Right cardiac atrium (tissue), 5 donors: ENCODE measurements at regions not wholly inside any gene's neighbourhood (a gene's known extent, or its start where the extent isn't known, plus 50 kb on each side); places are given as distances from the start of the nearest gene placed in this dataset.

ENCODE experiments used
- ATAC-seq, 2 donors: fragments of 200-7000 bp; cut with Tn5 transposase; one replicate each; pipeline versions ENCODE4 v1.8.0 to v1.9.1; 2020; ENCODE audit warnings: moderate library complexity in 2 of 2, mild to moderate bottlenecking in 1 of 2
- DNase-seq, 3 donors: peaks; one replicate each; pipeline ENCODE4 v3.0.0-alpha.2; 2020
- H3K27ac ChIP-seq: one replicate; pipeline ENCODE4 v1.5.1; 2013; ENCODE audit warnings: mild to moderate bottlenecking, low read length, control low read depth, moderate library complexity
- H3K27me3 ChIP-seq: one replicate; pipeline ENCODE4 v1.6.1; 2013; ENCODE audit not compliant: control insufficient read depth, insufficient read depth
- H3K4me1 ChIP-seq: one replicate; pipeline ENCODE4 v1.6.1; 2013; ENCODE audit warnings: low read length; ENCODE audit not compliant: control insufficient read depth, insufficient read depth
- H3K4me3 ChIP-seq: one replicate; pipeline ENCODE4 v1.5.1; 2013; ENCODE audit warnings: low read length, control low read depth
- H3K9me3 ChIP-seq: one replicate; pipeline ENCODE4 v1.6.1; 2013; ENCODE audit warnings: low read length; ENCODE audit not compliant: control insufficient read depth
- WGBS: extraction: QIAGEN DNeasy Blood & Tissue Kit; methylation state at CpG from one replicate; pipeline ENCODE4 v1.1.7; 2013; 5-methylcytosine and 5-hydroxymethylcytosine counted together
- intact Hi-C, 4 donors: fragments of 100-400 bp; cut with DNase I; formaldehyde crosslinking; loops; one replicate each; pipeline versions ENCODE4 v1.11.0 to v1.14.0; 2022 to 2023
- donor health status: healthy with polysubstance abuse.
- donor health status: DM: no; HTN: yes; CAD: no.
- donor health status: DM: no; HTN: no; CAD: no.
- donor health status: DM: no; HTN: yes; CAD: no; lungs with severe emphysema.
- donor health status: DM: yes; HTN: yes; CAD: no.

DNA sequence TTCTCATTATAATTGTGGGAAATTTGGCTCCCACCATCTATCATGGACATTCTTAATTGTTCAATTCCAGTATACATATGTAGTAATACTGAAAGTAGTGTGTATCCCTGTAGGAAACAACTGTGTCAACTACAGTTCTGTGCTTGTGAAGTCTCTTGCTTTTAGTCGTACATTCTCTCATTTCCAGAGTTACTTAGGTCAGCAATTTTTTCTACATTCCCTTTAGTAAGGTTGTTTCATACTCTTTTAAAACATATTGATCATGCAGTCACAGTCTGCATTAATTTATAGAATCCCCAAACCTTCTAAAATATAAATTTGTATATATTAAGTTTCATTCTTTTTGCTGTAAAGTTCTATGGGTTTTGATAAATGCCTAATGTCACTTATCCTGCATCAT, 289.2 kb upstream of the PCDH10 start:
- H3K4me3 ChIP-seq: no peak overlapping the region
- no peak for ATAC-seq
- no peaks in the 10 kb centered on the region for H3K4me1 ChIP-seq
- H3K9me3 ChIP-seq: no peaks in the 10 kb centered on the region
- WGBS: 84% methylated on average over 1 of the region's 1 CpG
- intact Hi-C loops: no loop called here
- DNase-seq: no peak
- H3K27me3 ChIP-seq: no peaks in the 10 kb centered on the region
- no peak overlapping the region for H3K27ac ChIP-seq

DNA sequence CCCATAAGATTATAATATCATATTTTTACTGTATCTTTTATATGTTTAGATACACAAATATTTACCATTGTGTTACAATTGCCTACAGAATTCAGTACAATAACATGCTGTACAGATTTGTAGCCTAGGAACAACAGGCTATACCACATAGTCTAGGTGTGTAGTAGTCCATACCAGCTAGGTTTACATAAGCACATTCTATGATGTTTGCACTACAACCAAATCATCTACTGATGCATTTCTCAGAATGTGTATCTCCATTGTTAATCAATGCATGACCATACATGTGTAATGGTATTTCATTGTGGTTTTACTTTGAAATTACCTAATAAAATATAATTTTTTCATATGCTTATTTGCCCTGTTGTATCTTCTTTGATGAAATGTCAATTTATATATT, 288.1 kb upstream of the PCDH10 start:
- Histone ChIP-seq H3K9me3 (no peaks in the 10 kb centered on the region), H3K4me3 (no peak overlapping the region), H3K27ac (no peak overlapping the region), H3K4me1 (no peaks in the 10 kb centered on the region), H3K27me3 (no peaks in the 10 kb centered on the region)
- intact Hi-C loops: no loop called here
- no peak for DNase-seq
- ATAC-seq: no peak

DNA sequence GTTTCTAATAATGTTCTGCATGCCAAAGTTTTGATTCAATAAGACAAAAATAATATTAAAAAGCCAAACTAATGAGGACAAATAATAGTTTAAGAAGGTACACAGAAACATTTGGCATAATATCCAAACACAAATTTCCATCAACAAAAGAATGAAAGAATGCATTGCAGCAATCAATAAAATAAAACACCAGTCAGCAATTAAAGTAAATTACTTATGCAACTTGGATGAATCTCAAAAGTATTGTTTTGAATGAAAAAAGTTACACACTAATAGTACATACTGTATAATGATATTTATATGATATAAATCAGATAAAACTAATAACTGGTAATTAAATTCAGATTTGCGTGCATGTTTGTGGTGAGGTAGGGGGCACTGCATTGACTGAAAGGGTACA, 285.5 kb upstream of the PCDH10 start:
- no peak overlapping the region for H3K4me3 ChIP-seq
- intact Hi-C loops: no loop called here
- H3K9me3 ChIP-seq: no peaks in the 10 kb centered on the region
- no peaks in the 10 kb centered on the region for H3K27me3 ChIP-seq
- H3K27ac ChIP-seq: no peak overlapping the region
- WGBS: 94% methylated on average over 1 of the region's 1 CpG
- DNase-seq (no peak), ATAC-seq (no peak)
- H3K4me1 ChIP-seq: no peaks in the 10 kb centered on the region

DNA sequence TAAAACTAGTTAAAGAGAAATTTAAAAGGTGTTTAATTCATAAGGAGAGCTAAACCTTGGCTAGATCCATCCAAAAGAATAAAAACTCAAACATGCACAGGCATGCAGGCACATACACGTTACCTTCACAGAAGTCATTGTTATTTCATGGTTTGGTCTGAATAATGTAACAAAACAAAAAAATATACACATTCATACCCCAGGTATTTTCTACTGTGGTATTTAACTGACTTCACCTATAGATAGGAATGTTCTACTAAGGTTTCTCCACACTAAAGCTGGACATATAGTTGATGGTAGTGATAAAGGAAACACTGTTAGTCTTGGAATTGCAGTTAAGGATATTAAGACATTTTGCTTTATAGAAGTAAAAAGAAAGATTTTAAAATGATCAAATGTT, 283.6 kb upstream of the PCDH10 start:
- intact Hi-C loops: no loop called here
- WGBS: 79% methylated on average over 1 of the region's 1 CpG
- H3K9me3 ChIP-seq: no peaks in the 10 kb centered on the region
- no peak for ATAC-seq
- H3K27me3 ChIP-seq: no peaks in the 10 kb centered on the region
- no peak for DNase-seq
- H3K4me3 ChIP-seq: no peak overlapping the region
- H3K4me1 ChIP-seq: no peaks in the 10 kb centered on the region
- H3K27ac ChIP-seq: no peak overlapping the region

DNA sequence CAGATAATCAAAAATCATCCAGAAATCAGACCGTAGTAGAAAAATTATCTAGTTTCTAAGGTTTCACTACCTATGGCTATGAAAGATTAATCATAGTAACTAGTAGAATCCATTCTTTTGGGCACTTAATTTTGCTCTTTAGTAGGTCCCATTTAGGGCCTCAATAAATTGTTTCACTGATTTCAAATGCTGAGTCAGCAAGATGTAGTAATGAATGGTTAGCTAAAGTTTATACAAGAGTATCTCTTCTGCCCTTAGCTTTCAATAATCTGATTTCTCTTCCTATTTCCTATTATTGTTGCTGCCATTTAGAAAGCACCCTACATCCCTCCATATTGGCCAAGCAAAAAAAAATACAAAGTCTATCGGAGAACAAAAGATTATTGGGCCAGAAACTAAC, 283.2 kb upstream of the PCDH10 start:
- H3K4me3 ChIP-seq: no peak overlapping the region
- ATAC-seq (no peak), DNase-seq (no peak)
- no peaks in the 10 kb centered on the region for H3K4me1 ChIP-seq
- H3K9me3 ChIP-seq: no peaks in the 10 kb centered on the region
- 80% methylated on average over 2 of the region's 2 CpGs for WGBS
- no peak overlapping the region for H3K27ac ChIP-seq
- H3K27me3 ChIP-seq: no peaks in the 10 kb centered on the region
- intact Hi-C loops: no loop called here

DNA sequence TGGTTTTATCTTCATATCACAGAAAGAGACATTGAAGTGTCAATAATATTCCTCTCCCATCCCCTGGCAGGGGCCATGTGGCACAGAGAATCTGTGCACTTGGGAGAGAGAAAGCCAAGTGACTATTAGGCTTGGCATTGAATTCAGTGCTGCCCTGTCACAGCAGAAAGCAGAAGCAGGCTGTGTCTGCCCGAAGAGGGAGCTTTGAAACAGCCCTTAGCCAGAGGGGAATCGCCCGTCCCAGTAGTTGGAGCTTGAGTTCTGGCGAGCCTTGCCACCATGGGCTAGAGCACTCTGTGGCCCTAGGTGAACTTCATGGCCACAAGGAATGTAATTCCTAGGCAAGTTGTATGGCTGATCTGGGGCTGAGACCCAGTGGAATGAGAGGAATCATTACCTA, 282.5 kb upstream of the PCDH10 start:
- Histone ChIP-seq H3K27me3 (no peaks in the 10 kb centered on the region), H3K27ac (no peak overlapping the region), H3K4me3 (no peak overlapping the region), H3K9me3 (no peaks in the 10 kb centered on the region), H3K4me1 (no peaks in the 10 kb centered on the region)
- ATAC-seq: no peak
- intact Hi-C loops: no loop called here
- DNase-seq: no peak
- WGBS: 54% methylated on average over 4 of the region's 4 CpGs

DNA sequence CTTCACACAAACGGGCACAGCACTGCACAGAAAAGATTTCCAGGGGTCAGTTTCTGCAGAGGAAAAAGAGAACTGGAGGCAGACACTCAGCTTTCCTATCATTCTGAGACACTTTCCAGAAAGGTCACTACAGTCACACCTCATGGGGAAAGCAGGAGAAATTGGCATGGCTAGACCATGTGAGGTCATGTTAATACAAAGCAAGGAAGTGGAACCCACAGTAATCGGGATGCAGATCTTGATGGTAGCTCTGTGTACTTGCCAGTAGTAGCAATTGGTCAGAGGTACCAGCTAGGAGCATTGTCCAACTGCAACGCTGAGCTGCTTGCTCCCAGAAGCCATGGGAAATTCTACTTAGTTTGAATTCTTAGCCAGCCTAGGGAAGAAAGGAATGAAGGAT, 255.3 kb upstream of the PCDH10 start:
- Histone ChIP-seq H3K27ac (no peak overlapping the region), H3K4me1 (no peaks in the 10 kb centered on the region), H3K27me3 (no peaks in the 10 kb centered on the region), H3K9me3 (no peaks in the 10 kb centered on the region), H3K4me3 (no peak overlapping the region)
- intact Hi-C loops: no loop called here
- DNase-seq (no peak), ATAC-seq (no peak)
- WGBS: 68% methylated on average over 3 of the region's 3 CpGs

DNA sequence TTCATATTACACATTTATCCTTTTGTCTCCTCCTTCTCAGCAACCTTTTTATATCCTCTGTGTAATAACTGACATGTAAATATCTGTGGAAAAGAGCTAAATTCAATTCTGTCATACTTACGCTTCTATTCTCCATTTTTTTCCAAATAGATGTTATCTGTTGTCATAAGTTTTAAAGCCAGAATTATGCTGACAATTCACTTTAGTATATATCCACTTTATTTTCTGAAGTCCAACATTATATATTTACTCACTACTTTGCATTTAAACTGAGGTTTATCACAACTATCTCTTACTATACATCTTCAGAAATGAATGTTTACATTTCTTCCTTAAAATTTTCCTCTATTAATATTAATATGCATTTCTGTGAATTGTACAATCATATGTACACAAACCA, 247.9 kb upstream of the PCDH10 start:
- DNase-seq: no peak
- intact Hi-C loops: no loop called here
- 77% methylated on average over 1 of the region's 1 CpG for WGBS
- no peaks in the 10 kb centered on the region for H3K4me1 ChIP-seq
- no peaks in the 10 kb centered on the region for H3K9me3 ChIP-seq
- no peak overlapping the region for H3K4me3 ChIP-seq
- ATAC-seq: no peak
- no peak overlapping the region for H3K27ac ChIP-seq
- no peaks in the 10 kb centered on the region for H3K27me3 ChIP-seq

DNA sequence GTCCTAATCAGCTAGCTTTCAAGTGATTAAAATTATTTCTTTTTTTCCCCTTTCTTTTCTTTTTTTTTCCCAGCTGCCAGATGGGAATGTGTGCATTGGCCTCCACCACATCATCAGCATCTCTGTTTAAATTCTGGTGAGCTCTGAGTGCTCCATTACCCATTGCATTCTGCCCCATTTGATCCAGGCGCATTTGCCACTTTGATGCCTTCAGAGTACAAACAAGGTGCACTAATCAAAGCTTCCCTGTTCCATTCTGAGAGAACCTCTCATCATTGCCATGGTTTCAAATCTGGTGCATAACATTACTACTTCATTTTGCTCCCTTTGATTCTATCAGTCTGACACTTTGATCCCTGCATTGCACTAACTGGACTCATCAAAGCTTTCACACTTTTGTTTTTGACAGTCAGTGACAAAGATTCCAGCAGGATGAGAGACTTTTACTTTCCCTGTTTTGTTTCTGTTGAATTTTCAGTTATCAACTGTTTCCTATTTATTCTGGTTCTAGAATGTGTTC, 238.8 kb upstream of the PCDH10 start:
- DNase-seq (no peak), ATAC-seq (no peak)
- WGBS: 89% methylated on average over 1 of the region's 1 CpG
- no peak overlapping the region for H3K4me3 ChIP-seq
- intact Hi-C loops: no loop called here
- no peaks in the 10 kb centered on the region for H3K27me3 ChIP-seq
- H3K9me3 ChIP-seq: no peaks in the 10 kb centered on the region
- no peak overlapping the region for H3K27ac ChIP-seq
- no peaks in the 10 kb centered on the region for H3K4me1 ChIP-seq

DNA sequence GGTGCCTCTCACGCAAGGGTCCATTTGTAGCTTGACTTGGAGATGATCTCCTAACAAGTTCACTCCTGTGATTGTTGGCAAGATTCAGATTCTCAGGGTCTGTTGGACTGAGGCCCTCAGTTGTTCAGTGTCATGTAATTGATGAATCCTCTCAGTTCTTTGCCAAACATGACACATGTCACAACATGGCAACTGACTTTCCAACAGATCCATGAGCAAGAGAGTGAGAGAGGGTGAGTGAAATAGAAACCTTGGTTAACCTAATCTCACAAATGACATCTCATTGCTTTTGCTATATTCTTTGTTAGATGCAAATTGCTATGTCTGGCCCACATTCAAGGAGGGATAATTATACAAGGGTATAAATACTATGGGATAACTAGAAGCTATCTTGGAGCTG, 231.0 kb upstream of the PCDH10 start:
- 89% methylated on average over 1 of the region's 1 CpG for WGBS
- intact Hi-C loops: no loop called here
- ATAC-seq (no peak), DNase-seq (no peak)
- H3K27me3 ChIP-seq: no peaks in the 10 kb centered on the region
- H3K4me1 ChIP-seq: no peaks in the 10 kb centered on the region
- H3K9me3 ChIP-seq: no peaks in the 10 kb centered on the region
- no peak overlapping the region for H3K27ac ChIP-seq
- H3K4me3 ChIP-seq: no peak overlapping the region

DNA sequence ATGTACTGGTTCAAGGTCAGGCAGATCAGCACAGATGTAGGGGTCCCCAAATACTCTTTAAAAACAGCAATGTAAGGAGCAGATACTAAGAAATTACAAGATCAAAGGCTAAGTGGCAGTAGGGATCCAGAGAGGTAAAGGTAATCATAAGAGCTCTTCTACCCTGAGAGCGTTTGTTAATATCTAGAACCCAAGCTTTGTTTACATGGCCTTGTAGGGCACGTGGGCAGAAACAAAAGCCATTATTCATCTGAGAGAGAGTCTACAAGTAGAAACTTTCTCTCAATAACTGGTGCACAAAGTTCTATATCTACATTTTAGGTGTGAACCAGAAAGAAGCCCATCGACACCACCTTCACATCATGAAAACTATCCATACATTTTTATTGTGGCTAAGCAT, 225.6 kb upstream of the PCDH10 start:
- WGBS: 61% methylated on average over 3 of the region's 3 CpGs
- no peaks in the 10 kb centered on the region for H3K4me1 ChIP-seq
- no peak for ATAC-seq
- intact Hi-C loops: no loop called here
- no peak overlapping the region for H3K4me3 ChIP-seq
- H3K9me3 ChIP-seq: no peaks in the 10 kb centered on the region
- no peaks in the 10 kb centered on the region for H3K27me3 ChIP-seq
- H3K27ac ChIP-seq: no peak overlapping the region
- no peak for DNase-seq

DNA sequence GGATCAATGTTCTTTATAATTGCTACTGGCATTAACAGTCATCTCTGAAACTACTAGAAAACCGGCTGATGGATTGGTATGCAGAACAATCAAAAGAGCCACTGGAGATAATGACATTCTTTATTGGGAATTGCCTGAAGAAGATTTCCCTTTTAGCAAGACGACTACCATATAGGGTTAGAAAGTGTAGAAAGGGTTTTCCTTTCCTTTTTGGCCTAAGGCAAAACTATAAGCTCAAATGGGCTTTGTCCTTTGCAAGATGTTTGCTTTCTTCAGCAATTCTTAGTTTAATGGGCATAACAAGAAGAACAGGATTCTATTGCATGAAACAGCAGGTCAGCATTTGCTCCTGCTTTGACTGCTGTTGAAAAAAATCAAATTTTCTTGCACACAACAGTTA, 214.2 kb upstream of the PCDH10 start:
- Histone ChIP-seq H3K4me3 (no peak overlapping the region), H3K27me3 (no peaks in the 10 kb centered on the region), H3K4me1 (no peaks in the 10 kb centered on the region), H3K27ac (no peak overlapping the region), H3K9me3 (no peaks in the 10 kb centered on the region)
- DNase-seq (no peak), ATAC-seq (no peak)
- 40% methylated on average over 2 of the region's 2 CpGs for WGBS
- intact Hi-C loops: no loop called here
